Left renal pelvis (tissue), 4 donors: ENCODE measurements at regions not wholly inside any gene's neighbourhood (a gene's known extent, or its start where the extent isn't known, plus 50 kb on each side); places are given as distances from the start of the nearest gene placed in this dataset.
"Not testable (repeated sequence)": the region's sequence is repeated elsewhere in the genome, so short reads cannot be mapped to it uniquely, and the experiment has no call there.

ENCODE experiments used
- DNase-seq, 4 donors: peaks; one replicate each; pipeline ENCODE4 v3.0.0-alpha.2; 2013; ENCODE audit warnings: low read depth in 4 of 4, low spot score in 3 of 4

- DNase-seq = no peak
Measured at GRCh38 chr5:164071671-164072070, 566.3 kb downstream of the MAT2B start.

- DNase-seq = no peak
Measured at GRCh38 chr5:164073081-164073480, 567.7 kb downstream of the MAT2B start.

GRCh38 chr5:164076556-164076955 lies 571.1 kb downstream of the MAT2B start:
- DNase-seq = no peak

GRCh38 chr5:164090358-164090757 lies 584.9 kb downstream of the MAT2B start:
- DNase-seq = no peak

- DNase-seq = no peak
Measured at GRCh38 chr5:164091836-164092235, 586.4 kb downstream of the MAT2B start.

GRCh38 chr5:164094291-164094690 lies 588.9 kb downstream of the MAT2B start:
- no peak for DNase-seq

- DNase-seq = no peak
Measured at GRCh38 chr5:164097749-164098148, 592.3 kb downstream of the MAT2B start.

GRCh38 chr5:164098531-164098930 lies 593.1 kb downstream of the MAT2B start:
- DNase-seq = no peak

- DNase-seq = no peak
Measured at GRCh38 chr5:164098979-164099378, 593.6 kb downstream of the MAT2B start.

- DNase-seq = no peak
Measured at GRCh38 chr5:164115420-164115819, 610.0 kb downstream of the MAT2B start.

GRCh38 chr5:164119806-164120447 lies 614.5 kb downstream of the MAT2B start:
- peak in 1 of 4 donors; percentile 7 for DNase-seq

- no peak for DNase-seq
Measured at GRCh38 chr5:164127527-164127926, 622.1 kb downstream of the MAT2B start.

GRCh38 chr5:164132358-164132757 lies 626.9 kb downstream of the MAT2B start:
- no peak for DNase-seq

- DNase-seq = no peak
Measured at GRCh38 chr5:164137095-164137494, 631.7 kb downstream of the MAT2B start.

- no peak for DNase-seq
Measured at GRCh38 chr5:164139423-164139822, 634.0 kb downstream of the MAT2B start.

GRCh38 chr5:164145458-164145857 lies 640.0 kb downstream of the MAT2B start:
- DNase-seq = no peak

- DNase-seq = no peak
Measured at GRCh38 chr5:164146223-164146622, 640.8 kb downstream of the MAT2B start.

- no peak for DNase-seq
Measured at GRCh38 chr5:164148292-164148691, 642.9 kb downstream of the MAT2B start.

- not testable (repeated sequence) for DNase-seq
Measured at GRCh38 chr5:164152539-164152938, 647.1 kb downstream of the MAT2B start.

- DNase-seq = no peak
Measured at GRCh38 chr5:164153469-164154172, 648.2 kb downstream of the MAT2B start.

- DNase-seq = no peak
Measured at GRCh38 chr5:164170814-164171213, 665.4 kb downstream of the MAT2B start.

GRCh38 chr5:164175083-164175482 lies 669.7 kb downstream of the MAT2B start:
- no peak for DNase-seq
